ENCODE measurements at regions not wholly inside any gene's neighbourhood (a gene's known extent, or its start where the extent isn't known, plus 50 kb on each side); places are given as distances from the start of the nearest gene placed in this dataset.

DNA sequence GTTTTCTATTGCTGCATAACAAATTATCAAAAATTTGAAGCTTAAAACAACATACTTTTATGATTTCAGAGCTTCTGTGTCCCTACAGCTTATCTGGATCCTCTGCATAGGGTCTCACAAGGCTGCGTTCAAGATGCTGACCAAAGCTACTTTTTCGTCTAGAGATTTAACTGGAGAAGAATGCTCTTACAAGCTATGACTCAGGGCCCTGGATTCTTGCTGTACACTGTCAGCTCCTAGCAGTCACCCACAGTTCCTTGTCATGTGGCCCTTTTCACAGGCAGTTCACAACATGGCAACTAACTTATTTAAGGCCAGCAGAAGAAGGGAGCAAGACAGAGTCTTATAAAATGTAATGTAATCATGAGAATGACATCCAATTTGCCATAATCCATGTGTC is 70.8 kb upstream of the FAM174A start:
- TF ChIP-seq, protein P1, sequence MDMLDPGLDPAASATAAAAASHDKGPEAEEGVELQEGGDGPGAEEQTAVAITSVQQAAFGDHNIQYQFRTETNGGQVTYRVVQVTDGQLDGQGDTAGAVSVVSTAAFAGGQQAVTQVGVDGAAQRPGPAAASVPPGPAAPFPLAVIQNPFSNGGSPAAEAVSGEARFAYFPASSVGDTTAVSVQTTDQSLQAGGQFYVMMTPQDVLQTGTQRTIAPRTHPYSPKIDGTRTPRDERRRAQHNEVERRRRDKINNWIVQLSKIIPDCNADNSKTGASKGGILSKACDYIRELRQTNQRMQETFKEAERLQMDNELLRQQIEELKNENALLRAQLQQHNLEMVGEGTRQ (CRISPR knock-in tag; IDR thresholded peaks at IDR 0.05), result no peak
- TF ChIP-seq, protein P2, sequence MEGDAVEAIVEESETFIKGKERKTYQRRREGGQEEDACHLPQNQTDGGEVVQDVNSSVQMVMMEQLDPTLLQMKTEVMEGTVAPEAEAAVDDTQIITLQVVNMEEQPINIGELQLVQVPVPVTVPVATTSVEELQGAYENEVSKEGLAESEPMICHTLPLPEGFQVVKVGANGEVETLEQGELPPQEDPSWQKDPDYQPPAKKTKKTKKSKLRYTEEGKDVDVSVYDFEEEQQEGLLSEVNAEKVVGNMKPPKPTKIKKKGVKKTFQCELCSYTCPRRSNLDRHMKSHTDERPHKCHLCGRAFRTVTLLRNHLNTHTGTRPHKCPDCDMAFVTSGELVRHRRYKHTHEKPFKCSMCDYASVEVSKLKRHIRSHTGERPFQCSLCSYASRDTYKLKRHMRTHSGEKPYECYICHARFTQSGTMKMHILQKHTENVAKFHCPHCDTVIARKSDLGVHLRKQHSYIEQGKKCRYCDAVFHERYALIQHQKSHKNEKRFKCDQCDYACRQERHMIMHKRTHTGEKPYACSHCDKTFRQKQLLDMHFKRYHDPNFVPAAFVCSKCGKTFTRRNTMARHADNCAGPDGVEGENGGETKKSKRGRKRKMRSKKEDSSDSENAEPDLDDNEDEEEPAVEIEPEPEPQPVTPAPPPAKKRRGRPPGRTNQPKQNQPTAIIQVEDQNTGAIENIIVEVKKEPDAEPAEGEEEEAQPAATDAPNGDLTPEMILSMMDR (IDR thresholded peaks at IDR 0.05), result no peak

All from WTC11 (cell line).